ENCODE measurements at regions not wholly inside any gene's neighbourhood (a gene's known extent, or its start where the extent isn't known, plus 50 kb on each side); places are given as distances from the start of the nearest gene placed in this dataset.
"Not testable (repeated sequence)": the region's sequence is repeated elsewhere in the genome, so short reads cannot be mapped to it uniquely, and the experiment has no call there.

DNA sequence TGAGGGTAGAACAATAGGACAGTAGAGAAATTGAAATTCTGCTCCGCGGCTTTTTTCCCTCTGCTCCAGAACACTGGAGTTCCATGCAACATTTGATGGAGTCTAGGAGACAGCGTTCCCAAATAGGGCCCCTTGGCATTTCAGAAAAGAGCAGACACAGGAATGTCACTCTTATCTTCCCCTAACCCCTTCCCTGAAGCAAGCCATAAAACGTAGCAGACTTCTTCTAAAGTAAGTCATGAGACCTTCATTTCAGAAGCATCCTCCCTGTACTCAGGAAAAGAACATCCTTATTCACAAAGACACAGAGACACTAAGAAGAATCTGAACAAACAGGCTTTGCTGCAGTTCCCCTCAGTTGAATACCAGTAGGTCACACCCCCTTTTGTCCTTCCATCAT, 296.1 kb upstream of the SOX9 start:
- DNase-seq (ENCODE audit: low read depth, low spot score): no peak

DNA sequence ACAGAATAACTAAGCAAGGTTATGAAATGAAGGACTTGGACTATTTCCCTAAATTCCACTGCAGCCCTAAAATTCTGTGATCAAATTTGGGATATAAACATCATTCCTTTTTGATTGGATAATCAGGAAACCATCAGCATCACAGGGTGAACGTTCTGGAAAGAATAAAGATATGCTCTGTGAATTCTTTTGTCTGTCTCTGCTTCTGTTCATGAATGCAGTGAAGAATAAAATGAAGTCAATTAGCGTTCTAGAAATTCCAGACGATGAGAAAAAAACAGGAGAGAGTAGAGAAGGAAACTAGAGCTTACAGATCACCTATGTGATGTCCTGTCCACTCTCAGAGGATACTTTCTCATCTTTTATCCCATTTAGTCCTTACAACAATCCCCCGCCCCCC, 295.1 kb upstream of the SOX9 start:
- peak; percentile 34 for DNase-seq (ENCODE audit: low read depth, low spot score)

- DNase-seq (ENCODE audit: low read depth, low spot score): peak; percentile 98
Observed at GRCh38 chr17:71828182-71828596, 292.6 kb upstream of the SOX9 start.

DNA sequence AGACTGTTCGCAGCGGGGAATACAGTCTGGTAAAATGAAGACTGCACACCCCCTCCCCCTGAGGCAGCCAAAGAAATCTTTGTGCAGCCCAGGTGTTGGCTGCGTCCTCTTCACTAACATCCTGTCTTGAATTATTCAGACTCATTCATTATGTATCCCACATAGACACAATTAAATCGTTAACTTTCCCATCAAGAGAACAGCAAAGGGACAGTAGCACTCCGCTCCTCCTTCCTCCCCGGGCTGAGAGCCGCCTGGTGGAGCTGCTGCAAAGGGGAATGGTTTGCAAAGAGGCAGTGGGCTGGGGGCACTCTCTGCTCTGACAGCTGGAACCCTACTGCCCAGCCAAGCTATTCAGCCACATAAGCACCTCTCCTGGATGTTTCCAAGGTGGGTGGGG, 290.0 kb upstream of the SOX9 start:
- peak; percentile 29 for DNase-seq (ENCODE audit: low read depth, low spot score)

- no peak for DNase-seq (ENCODE audit: low read depth, low spot score)
Observed at GRCh38 chr17:71842986-71843385, 277.8 kb upstream of the SOX9 start.

DNA sequence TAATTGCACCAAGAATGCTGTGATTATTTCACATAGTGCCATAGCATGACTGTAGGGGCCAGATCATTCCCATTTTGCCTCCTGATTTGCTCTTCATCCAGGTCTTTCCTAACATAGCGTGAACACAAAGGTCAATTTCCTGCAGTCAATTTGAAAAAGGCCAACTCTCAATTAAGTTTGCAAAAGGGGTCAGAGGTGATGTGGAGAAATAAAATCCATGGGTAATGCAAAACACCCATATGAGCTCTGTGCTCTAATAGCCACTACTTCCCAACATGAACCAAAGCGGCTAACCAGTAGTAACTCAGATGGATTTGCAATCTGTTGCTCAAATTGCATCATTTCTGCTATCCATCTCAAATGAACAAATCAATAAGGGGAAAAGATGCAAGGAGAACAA, 275.5 kb upstream of the SOX9 start:
- no peak for DNase-seq (ENCODE audit: low read depth, low spot score)

DNA sequence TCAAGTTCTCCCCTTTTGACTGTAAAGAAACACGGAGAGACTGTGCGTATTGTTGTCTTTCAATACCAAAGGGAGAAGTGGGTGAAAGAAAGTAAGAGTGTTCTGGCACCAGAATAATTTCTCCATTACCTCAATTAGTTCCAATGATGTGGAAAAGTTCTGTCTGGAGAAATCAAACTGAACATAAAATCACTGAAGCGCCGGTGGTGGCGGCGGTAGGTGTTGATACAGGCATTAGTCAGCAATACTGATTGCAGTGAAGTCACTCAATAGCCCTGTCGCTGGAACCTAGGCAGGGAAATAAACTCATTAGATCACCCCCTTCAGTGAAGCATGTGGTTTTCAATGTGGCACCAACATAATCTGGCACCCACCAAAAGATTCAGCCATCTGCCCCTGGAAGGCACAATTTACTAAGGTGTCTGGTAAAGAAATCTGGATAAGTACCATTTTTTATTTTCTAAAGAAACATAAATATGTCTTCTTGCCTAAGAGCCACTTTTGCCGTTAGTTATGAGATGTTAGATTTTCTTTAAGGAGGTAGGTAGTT, 274.2 kb upstream of the SOX9 start:
- DNase-seq (ENCODE audit: low read depth, low spot score): peak; percentile 68

DNA sequence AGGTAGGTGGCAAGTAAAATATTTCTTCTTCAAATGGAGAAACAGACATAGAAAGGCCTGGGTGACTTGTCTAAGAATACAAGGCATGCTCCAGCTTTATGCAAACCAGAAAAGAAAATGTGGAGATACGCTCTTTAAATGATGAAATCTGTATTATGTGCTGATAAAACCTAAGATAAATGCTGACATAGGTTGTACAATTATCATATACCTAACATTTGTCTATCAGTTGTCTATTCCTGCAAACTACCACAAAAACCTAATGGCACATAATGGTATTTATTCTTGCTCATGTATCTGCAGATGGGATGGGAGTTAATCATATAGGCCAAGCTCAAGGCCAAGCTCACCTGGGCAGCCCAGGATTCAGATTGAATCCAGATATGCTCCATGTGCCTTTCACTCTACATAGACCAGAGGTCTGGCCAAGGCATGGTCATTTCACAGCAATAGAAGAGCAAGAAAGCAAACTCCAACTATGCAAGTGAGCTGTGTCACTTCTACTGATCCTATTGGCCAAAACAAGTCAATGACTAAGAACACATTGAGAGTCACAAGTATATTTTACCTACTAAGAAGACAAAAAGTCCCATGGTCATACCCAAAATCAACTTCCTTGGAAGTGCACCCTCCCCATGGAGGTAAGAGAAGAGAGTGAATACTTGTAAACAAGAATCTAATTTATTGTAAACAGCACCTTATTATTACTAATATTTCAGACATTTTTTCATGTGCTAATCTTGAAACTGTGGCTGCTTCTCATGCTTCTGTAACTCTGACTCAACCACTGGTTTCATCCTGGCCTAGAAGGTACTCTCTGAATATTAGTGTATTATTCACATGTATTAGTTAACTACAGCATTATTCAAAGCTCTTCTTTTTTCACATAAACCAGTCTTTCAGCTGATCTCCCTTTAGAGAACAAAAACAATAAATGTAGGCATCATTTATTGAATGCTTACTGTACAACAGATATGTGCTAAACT, 270.7 kb upstream of the SOX9 start:
- no peak for DNase-seq (ENCODE audit: low read depth, low spot score)

- DNase-seq (ENCODE audit: low read depth, low spot score): no peak
Observed at GRCh38 chr17:71850812-71851211, 270.0 kb upstream of the SOX9 start.

- DNase-seq (ENCODE audit: low read depth, low spot score): no peak
Observed at GRCh38 chr17:71855010-71855409, 265.8 kb upstream of the SOX9 start.

GRCh38 chr17:71864755-71865154, 256.1 kb upstream of the SOX9 start:
- DNase-seq (ENCODE audit: low read depth, low spot score): no peak

DNA sequence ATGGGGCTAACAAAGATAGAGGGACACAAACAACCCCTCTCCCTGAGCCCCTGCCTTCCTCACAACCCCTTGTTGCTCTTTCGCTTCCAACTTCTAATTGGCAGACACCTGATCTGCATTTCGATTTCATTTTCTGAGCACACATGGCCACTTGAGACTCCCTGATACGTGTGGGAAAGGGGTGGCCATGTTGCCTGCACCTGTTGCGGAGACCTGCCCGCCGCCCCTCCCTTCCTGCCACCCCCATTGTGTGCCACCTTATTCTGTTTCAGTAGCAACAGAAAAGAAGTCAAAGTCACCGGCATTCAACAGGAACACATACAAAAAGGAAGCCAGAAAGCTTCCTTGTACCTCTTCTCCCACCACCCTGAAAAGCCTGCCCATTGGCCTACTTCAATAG, 254.7 kb upstream of the SOX9 start:
- DNase-seq (ENCODE audit: low read depth, low spot score): no peak

GRCh38 chr17:71869293-71869692, 251.5 kb upstream of the SOX9 start:
- DNase-seq (ENCODE audit: low read depth, low spot score): no peak

GRCh38 chr17:71869841-71870545, 250.8 kb upstream of the SOX9 start:
- DNase-seq (ENCODE audit: low read depth, low spot score): no peak

- DNase-seq (ENCODE audit: low read depth, low spot score): no peak
Observed at GRCh38 chr17:71870546-71870862, 250.3 kb upstream of the SOX9 start.

DNA sequence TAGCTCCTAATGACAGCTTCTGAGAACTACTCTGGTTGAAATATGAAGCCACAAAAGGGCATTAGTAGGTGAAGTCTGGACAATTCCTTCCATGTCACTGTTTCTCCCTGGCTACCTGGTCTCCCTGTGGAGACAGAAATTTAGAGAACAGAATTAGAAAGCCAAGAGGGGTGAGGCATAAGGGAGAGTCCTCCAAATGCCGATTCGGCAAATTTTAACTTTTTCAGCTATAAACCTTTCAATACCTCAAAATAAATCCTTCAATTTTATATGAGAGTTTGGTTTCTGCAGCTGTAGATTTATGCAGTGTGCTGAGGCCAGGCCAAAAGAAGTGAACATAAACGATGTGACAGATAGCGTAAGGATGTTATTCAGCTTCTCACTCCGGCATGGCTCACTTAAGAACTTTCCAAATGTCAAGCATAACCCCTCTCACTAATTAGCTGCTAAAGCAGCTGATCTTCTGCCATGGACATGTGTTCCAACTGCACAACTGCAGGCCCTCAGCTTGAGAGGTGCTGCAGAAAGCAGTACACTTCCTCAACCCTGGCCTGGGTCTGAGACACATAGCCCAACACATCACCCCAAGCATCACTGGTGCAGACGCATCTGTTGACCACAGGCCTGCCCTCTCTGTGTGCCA, 247.9 kb upstream of the SOX9 start:
- DNase-seq (ENCODE audit: low read depth, low spot score): no peak

GRCh38 chr17:71874773-71875172, 246.0 kb upstream of the SOX9 start:
- not testable (repeated sequence) for DNase-seq (ENCODE audit: low read depth, low spot score)

DNA sequence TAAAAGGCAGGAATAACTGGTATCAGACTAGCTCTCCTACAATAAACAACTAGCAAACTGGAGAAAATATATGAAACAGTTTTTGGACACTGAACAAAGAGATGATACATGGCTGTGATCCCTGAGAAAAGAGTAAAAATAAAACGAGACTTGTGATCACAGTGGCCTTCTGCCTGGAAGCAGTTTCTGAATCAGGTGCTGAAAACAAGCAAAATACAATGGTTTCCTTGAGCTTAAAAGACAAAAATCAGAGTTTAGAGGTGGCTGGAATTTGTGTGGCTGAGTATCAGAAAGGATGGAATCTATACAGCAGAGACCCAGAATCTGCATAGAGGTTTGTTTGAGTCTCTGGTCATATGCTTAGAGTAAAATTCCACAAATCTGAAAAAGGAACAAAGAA, 242.5 kb upstream of the SOX9 start:
- no peak for DNase-seq (ENCODE audit: low read depth, low spot score)

DNA sequence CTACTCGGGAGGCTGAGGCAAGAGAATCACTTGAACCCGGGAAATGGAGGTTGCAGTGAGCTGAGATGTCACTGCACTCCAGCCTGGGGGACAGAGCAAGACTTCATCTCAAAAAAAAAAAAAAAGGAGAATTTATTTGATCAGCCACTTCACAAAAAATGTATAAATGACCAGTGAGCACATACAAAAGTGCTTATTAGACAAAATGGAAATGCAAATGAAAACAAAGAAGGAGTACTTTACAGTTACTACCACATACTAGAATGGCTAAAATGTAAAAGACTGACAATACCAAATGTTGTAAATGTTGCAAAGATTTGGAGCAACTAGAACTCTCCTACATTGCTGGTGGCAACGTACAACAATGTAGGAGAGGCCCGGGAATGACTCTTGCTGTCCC, 241.8 kb upstream of the SOX9 start:
- no peak for DNase-seq (ENCODE audit: low read depth, low spot score)

- no peak for DNase-seq (ENCODE audit: low read depth, low spot score)
Observed at GRCh38 chr17:71881041-71881440, 239.8 kb upstream of the SOX9 start.

GRCh38 chr17:71881581-71881980, 239.2 kb upstream of the SOX9 start:
- no peak for DNase-seq (ENCODE audit: low read depth, low spot score)

GRCh38 chr17:71883258-71883657, 237.6 kb upstream of the SOX9 start:
- DNase-seq (ENCODE audit: low read depth, low spot score): no peak
